ENCODE measurements at regions not wholly inside any gene's neighbourhood (a gene's known extent, or its start where the extent isn't known, plus 50 kb on each side); places are given as distances from the start of the nearest gene placed in this dataset.
"Not testable (repeated sequence)": the region's sequence is repeated elsewhere in the genome, so short reads cannot be mapped to it uniquely, and the experiment has no call there.

- no peaks in the 10 kb centered on the region for H3K27me3 ChIP-seq
- DNase-seq (ENCODE audit: low spot score): no peak
- H3K9me3 ChIP-seq (ENCODE audit: low read depth): no peaks in the 10 kb centered on the region
- no peak for TF ChIP-seq CTCF (IDR thresholded peaks at IDR 0.05)
- no peaks in the 10 kb centered on the region for H3K36me3 ChIP-seq
- H3K9ac ChIP-seq: no peak overlapping the region
- no peak overlapping the region for H3K4me2 ChIP-seq
- H3K9me3 Mint-ChIP-seq: no peaks in the 10 kb centered on the region
- peaks cover 5% of the 10 kb centered on the region for H3K4me1 Mint-ChIP-seq
- peaks cover 2% of the 10 kb centered on the region for H3K27me3 Mint-ChIP-seq (ENCODE audit: insufficient read depth, low read depth)
- no peak overlapping the region for H3K27ac ChIP-seq
- no peak overlapping the region for H2AFZ ChIP-seq (replicated peaks)
- no peaks in the 10 kb centered on the region for H3F3A ChIP-seq (ENCODE audit: low read depth)
- no peak overlapping the region for H3K4me3 ChIP-seq
- H3K4me1 ChIP-seq: no peaks in the 10 kb centered on the region
- H3K79me2 ChIP-seq (ENCODE audit: low read depth): no peaks in the 10 kb centered on the region
- H3K27ac Mint-ChIP-seq: no peak overlapping the region
- no peaks in the 10 kb centered on the region for H3K36me3 Mint-ChIP-seq
- H4K20me1 ChIP-seq (ENCODE audit: low read depth): no peaks in the 10 kb centered on the region
- H3K4me3 Mint-ChIP-seq: no peak overlapping the region
These were observed 234.5 kb downstream of the ANKRD36B start for GRCh38 chr2:97355176-97355575.

GRCh38 chr2:97354576-97354975 lies 235.1 kb downstream of the ANKRD36B start:
- no peaks in the 10 kb centered on the region for H3K27me3 ChIP-seq
- no peaks in the 10 kb centered on the region for H3K4me1 ChIP-seq
- no peak for DNase-seq (ENCODE audit: low spot score)
- no peak overlapping the region for H3K4me3 ChIP-seq
- Mint-ChIP-seq H3K36me3 (no peaks in the 10 kb centered on the region), H3K4me3 (no peak overlapping the region), H3K27me3 (ENCODE audit: insufficient read depth, low read depth) (peaks cover 2% of the 10 kb centered on the region), H3K9me3 (no peaks in the 10 kb centered on the region), H3K27ac (peak overlapping the region; percentile 13), H3K4me1 (peaks cover 5% of the 10 kb centered on the region)
- no peaks in the 10 kb centered on the region for H3K36me3 ChIP-seq
- no peaks in the 10 kb centered on the region for H4K20me1 ChIP-seq (ENCODE audit: low read depth)
- H3K9ac ChIP-seq: no peak overlapping the region
- no peak overlapping the region for H2AFZ ChIP-seq (replicated peaks)
- no peak overlapping the region for H3K4me2 ChIP-seq
- no peaks in the 10 kb centered on the region for H3F3A ChIP-seq (ENCODE audit: low read depth)
- H3K27ac ChIP-seq: no peak overlapping the region
- H3K9me3 ChIP-seq (ENCODE audit: low read depth): no peaks in the 10 kb centered on the region
- TF ChIP-seq CTCF (IDR thresholded peaks at IDR 0.05): no peak
- TF ChIP-seq EZH2 (IDR thresholded peaks at IDR 0.05): no peak
- no peak for TF ChIP-seq EZH2phosphoT487 (IDR thresholded peaks at IDR 0.05)
- no peaks in the 10 kb centered on the region for H3K79me2 ChIP-seq (ENCODE audit: low read depth)

- Histone ChIP-seq H3K4me1 (peaks cover 10% of the 10 kb centered on the region), H3K79me2 (ENCODE audit: low read depth) (no peaks in the 10 kb centered on the region), H3K9me3 (ENCODE audit: low read depth) (no peaks in the 10 kb centered on the region), H3K36me3 (no peaks in the 10 kb centered on the region), H3K27ac (no peak overlapping the region), H3F3A (ENCODE audit: low read depth) (no peaks in the 10 kb centered on the region), H3K27me3 (no peaks in the 10 kb centered on the region), H3K4me3 (no peak overlapping the region), H3K4me2 (no peak overlapping the region), H2AFZ (replicated peaks) (no peak overlapping the region), H3K9ac (no peak overlapping the region), H4K20me1 (ENCODE audit: low read depth) (no peaks in the 10 kb centered on the region)
- no peak for TF ChIP-seq EZH2 (IDR thresholded peaks at IDR 0.05)
- no peak for TF ChIP-seq EZH2phosphoT487 (IDR thresholded peaks at IDR 0.05)
- no peak for TF ChIP-seq CTCF (IDR thresholded peaks at IDR 0.05)
- H3K9me3 Mint-ChIP-seq: no peaks in the 10 kb centered on the region
- DNase-seq (ENCODE audit: low spot score): no peak
- H3K36me3 Mint-ChIP-seq: no peaks in the 10 kb centered on the region
- H3K4me1 Mint-ChIP-seq: no peaks in the 10 kb centered on the region
- no peak overlapping the region for H3K27ac Mint-ChIP-seq
- peaks cover 2% of the 10 kb centered on the region for H3K27me3 Mint-ChIP-seq (ENCODE audit: insufficient read depth, low read depth)
- H3K4me3 Mint-ChIP-seq: no peak overlapping the region
These were observed 235.9 kb downstream of the ANKRD36 start for GRCh38 chr2:97348841-97349240.

GRCh38 chr2:97348265-97348664 lies 235.3 kb downstream of the ANKRD36 start:
- Histone ChIP-seq H2AFZ (replicated peaks) (no peak overlapping the region), H3K9ac (no peak overlapping the region), H3K27me3 (no peaks in the 10 kb centered on the region), H3K4me3 (no peak overlapping the region), H3K4me2 (no peak overlapping the region), H3K79me2 (ENCODE audit: low read depth) (no peaks in the 10 kb centered on the region), H3F3A (ENCODE audit: low read depth) (no peaks in the 10 kb centered on the region), H3K4me1 (peaks cover 10% of the 10 kb centered on the region), H3K27ac (no peak overlapping the region), H3K36me3 (no peaks in the 10 kb centered on the region), H3K9me3 (ENCODE audit: low read depth) (no peaks in the 10 kb centered on the region), H4K20me1 (ENCODE audit: low read depth) (no peaks in the 10 kb centered on the region)
- Mint-ChIP-seq H3K4me1 (no peaks in the 10 kb centered on the region), H3K36me3 (no peaks in the 10 kb centered on the region), H3K27me3 (ENCODE audit: insufficient read depth, low read depth) (peaks cover 2% of the 10 kb centered on the region), H3K4me3 (no peak overlapping the region), H3K27ac (no peak overlapping the region), H3K9me3 (no peaks in the 10 kb centered on the region)
- peak; percentile 7 for DNase-seq (ENCODE audit: low spot score)
- no peak for TF ChIP-seq CTCF (IDR thresholded peaks at IDR 0.05)
- no peak for TF ChIP-seq EZH2 (IDR thresholded peaks at IDR 0.05)
- TF ChIP-seq EZH2phosphoT487 (IDR thresholded peaks at IDR 0.05): no peak

- H3K27me3 Mint-ChIP-seq (ENCODE audit: insufficient read depth, low read depth); H3K9me3 ChIP-seq (ENCODE audit: low read depth); H3K79me2 ChIP-seq (ENCODE audit: low read depth); H3K4me3 Mint-ChIP-seq; H3K4me1 ChIP-seq; DNase-seq (ENCODE audit: low spot score); H3K27me3 ChIP-seq; H3K4me3 ChIP-seq; H3F3A ChIP-seq (ENCODE audit: low read depth); H3K27ac ChIP-seq; H3K9ac ChIP-seq; H3K36me3 Mint-ChIP-seq; H3K36me3 ChIP-seq; H4K20me1 ChIP-seq (ENCODE audit: low read depth); H3K4me2 ChIP-seq; H3K27ac Mint-ChIP-seq; H2AFZ ChIP-seq (replicated peaks); H3K9me3 Mint-ChIP-seq; H3K4me1 Mint-ChIP-seq: not testable (repeated sequence)
These were observed 232.0 kb downstream of the ANKRD36 start for GRCh38 chr2:97344937-97345336.

All from neural progenitor cell (in vitro differentiated cells).